ENCODE measurements at regions not wholly inside any gene's neighbourhood (a gene's known extent, or its start where the extent isn't known, plus 50 kb on each side); places are given as distances from the start of the nearest gene placed in this dataset.

GRCh38 chr4:28947374-28947773, 1772.8 kb upstream of the PCDH7 start:
- Histone ChIP-seq H3K36me3 (ENCODE audit: control insufficient read depth in 1 of 2, insufficient read depth in 2 of 2, low read length in 2 of 2) (no peaks in the 10 kb centered on the region), H3K27ac (ENCODE audit: low read length) (no peak overlapping the region), H3K27me3 (ENCODE audit: low read depth, low read length) (no peaks in the 10 kb centered on the region), H3K9me3 (ENCODE audit: control insufficient read depth in 1 of 2, low read length in 2 of 2) (no peaks in the 10 kb centered on the region), H3K4me3 (ENCODE audit: low read depth in 1 of 2, low read length in 2 of 2) (no peak overlapping the region), H3K4me1 (ENCODE audit: control insufficient read depth in 1 of 2, insufficient read depth in 2 of 2, low read length in 2 of 2) (no peaks in the 10 kb centered on the region)

- Histone ChIP-seq H3K27me3 (ENCODE audit: low read depth, low read length) (no peaks in the 10 kb centered on the region), H3K36me3 (ENCODE audit: control insufficient read depth in 1 of 2, insufficient read depth in 2 of 2, low read length in 2 of 2) (no peaks in the 10 kb centered on the region), H3K9me3 (ENCODE audit: control insufficient read depth in 1 of 2, low read length in 2 of 2) (no peaks in the 10 kb centered on the region), H3K27ac (ENCODE audit: low read length) (no peak overlapping the region), H3K4me3 (ENCODE audit: low read depth in 1 of 2, low read length in 2 of 2) (no peak overlapping the region), H3K4me1 (ENCODE audit: control insufficient read depth in 1 of 2, insufficient read depth in 2 of 2, low read length in 2 of 2) (no peaks in the 10 kb centered on the region)
Observed at GRCh38 chr4:28948501-28948900, 1771.7 kb upstream of the PCDH7 start.

GRCh38 chr4:28966982-28967381, 1753.2 kb upstream of the PCDH7 start:
- peaks cover 0 to 2% of the 10 kb centered on the region in 2 donors for H3K4me1 ChIP-seq (ENCODE audit: control insufficient read depth in 1 of 2, insufficient read depth in 2 of 2, low read length in 2 of 2)
- no peaks in the 10 kb centered on the region for H3K9me3 ChIP-seq (ENCODE audit: control insufficient read depth in 1 of 2, low read length in 2 of 2)
- no peak overlapping the region for H3K27ac ChIP-seq (ENCODE audit: low read length)
- H3K36me3 ChIP-seq (ENCODE audit: control insufficient read depth in 1 of 2, insufficient read depth in 2 of 2, low read length in 2 of 2) = no peaks in the 10 kb centered on the region
- H3K4me3 ChIP-seq (ENCODE audit: low read depth in 1 of 2, low read length in 2 of 2) = no peak overlapping the region
- H3K27me3 ChIP-seq (ENCODE audit: low read depth, low read length) = no peaks in the 10 kb centered on the region

GRCh38 chr4:28973587-28974350, 1746.4 kb upstream of the PCDH7 start:
- Histone ChIP-seq H3K4me3 (ENCODE audit: low read depth in 1 of 2, low read length in 2 of 2) (no peak overlapping the region), H3K27ac (ENCODE audit: low read length) (no peak overlapping the region), H3K27me3 (ENCODE audit: low read depth, low read length) (no peaks in the 10 kb centered on the region), H3K9me3 (ENCODE audit: control insufficient read depth in 1 of 2, low read length in 2 of 2) (no peaks in the 10 kb centered on the region), H3K4me1 (ENCODE audit: control insufficient read depth in 1 of 2, insufficient read depth in 2 of 2, low read length in 2 of 2) (no peaks in the 10 kb centered on the region), H3K36me3 (ENCODE audit: control insufficient read depth in 1 of 2, insufficient read depth in 2 of 2, low read length in 2 of 2) (no peaks in the 10 kb centered on the region)

GRCh38 chr4:28976369-28976768, 1743.8 kb upstream of the PCDH7 start:
- no peaks in the 10 kb centered on the region for H3K4me1 ChIP-seq (ENCODE audit: control insufficient read depth in 1 of 2, insufficient read depth in 2 of 2, low read length in 2 of 2)
- no peak overlapping the region for H3K4me3 ChIP-seq (ENCODE audit: low read depth in 1 of 2, low read length in 2 of 2)
- no peak overlapping the region for H3K27ac ChIP-seq (ENCODE audit: low read length)
- H3K36me3 ChIP-seq (ENCODE audit: control insufficient read depth in 1 of 2, insufficient read depth in 2 of 2, low read length in 2 of 2) = no peaks in the 10 kb centered on the region
- no peaks in the 10 kb centered on the region for H3K9me3 ChIP-seq (ENCODE audit: control insufficient read depth in 1 of 2, low read length in 2 of 2)
- no peaks in the 10 kb centered on the region for H3K27me3 ChIP-seq (ENCODE audit: low read depth, low read length)

- Histone ChIP-seq H3K36me3 (ENCODE audit: control insufficient read depth in 1 of 2, insufficient read depth in 2 of 2, low read length in 2 of 2) (no peaks in the 10 kb centered on the region), H3K9me3 (ENCODE audit: control insufficient read depth in 1 of 2, low read length in 2 of 2) (no peaks in the 10 kb centered on the region), H3K27me3 (ENCODE audit: low read depth, low read length) (no peaks in the 10 kb centered on the region), H3K27ac (ENCODE audit: low read length) (no peak overlapping the region), H3K4me1 (ENCODE audit: control insufficient read depth in 1 of 2, insufficient read depth in 2 of 2, low read length in 2 of 2) (no peaks in the 10 kb centered on the region), H3K4me3 (ENCODE audit: low read depth in 1 of 2, low read length in 2 of 2) (no peak overlapping the region)
Observed at GRCh38 chr4:29002151-29002550, 1718.0 kb upstream of the PCDH7 start.

GRCh38 chr4:29005838-29006237, 1714.3 kb upstream of the PCDH7 start:
- Histone ChIP-seq H3K9me3 (ENCODE audit: control insufficient read depth in 1 of 2, low read length in 2 of 2) (no peaks in the 10 kb centered on the region), H3K4me1 (ENCODE audit: control insufficient read depth in 1 of 2, insufficient read depth in 2 of 2, low read length in 2 of 2) (no peaks in the 10 kb centered on the region), H3K36me3 (ENCODE audit: control insufficient read depth in 1 of 2, insufficient read depth in 2 of 2, low read length in 2 of 2) (no peaks in the 10 kb centered on the region), H3K4me3 (ENCODE audit: low read depth in 1 of 2, low read length in 2 of 2) (no peak overlapping the region), H3K27ac (ENCODE audit: low read length) (no peak overlapping the region), H3K27me3 (ENCODE audit: low read depth, low read length) (no peaks in the 10 kb centered on the region)

GRCh38 chr4:29009908-29010307, 1710.3 kb upstream of the PCDH7 start:
- Histone ChIP-seq H3K36me3 (ENCODE audit: control insufficient read depth in 1 of 2, insufficient read depth in 2 of 2, low read length in 2 of 2) (no peaks in the 10 kb centered on the region), H3K27ac (ENCODE audit: low read length) (no peak overlapping the region), H3K4me3 (ENCODE audit: low read depth in 1 of 2, low read length in 2 of 2) (no peak overlapping the region), H3K27me3 (ENCODE audit: low read depth, low read length) (no peaks in the 10 kb centered on the region), H3K4me1 (ENCODE audit: control insufficient read depth in 1 of 2, insufficient read depth in 2 of 2, low read length in 2 of 2) (no peaks in the 10 kb centered on the region), H3K9me3 (ENCODE audit: control insufficient read depth in 1 of 2, low read length in 2 of 2) (no peaks in the 10 kb centered on the region)

- Histone ChIP-seq H3K27me3 (ENCODE audit: low read depth, low read length) (no peaks in the 10 kb centered on the region), H3K9me3 (ENCODE audit: control insufficient read depth in 1 of 2, low read length in 2 of 2) (no peaks in the 10 kb centered on the region), H3K4me1 (ENCODE audit: control insufficient read depth in 1 of 2, insufficient read depth in 2 of 2, low read length in 2 of 2) (no peaks in the 10 kb centered on the region), H3K4me3 (ENCODE audit: low read depth in 1 of 2, low read length in 2 of 2) (no peak overlapping the region), H3K27ac (ENCODE audit: low read length) (no peak overlapping the region), H3K36me3 (ENCODE audit: control insufficient read depth in 1 of 2, insufficient read depth in 2 of 2, low read length in 2 of 2) (no peaks in the 10 kb centered on the region)
Observed at GRCh38 chr4:29013341-29013740, 1706.8 kb upstream of the PCDH7 start.

- H3K27ac ChIP-seq (ENCODE audit: low read length) = no peak overlapping the region
- no peaks in the 10 kb centered on the region for H3K36me3 ChIP-seq (ENCODE audit: control insufficient read depth in 1 of 2, insufficient read depth in 2 of 2, low read length in 2 of 2)
- no peak overlapping the region for H3K4me3 ChIP-seq (ENCODE audit: low read depth in 1 of 2, low read length in 2 of 2)
- H3K9me3 ChIP-seq (ENCODE audit: control insufficient read depth in 1 of 2, low read length in 2 of 2) = no peaks in the 10 kb centered on the region
- H3K4me1 ChIP-seq (ENCODE audit: control insufficient read depth in 1 of 2, insufficient read depth in 2 of 2, low read length in 2 of 2) = no peaks in the 10 kb centered on the region
- no peaks in the 10 kb centered on the region for H3K27me3 ChIP-seq (ENCODE audit: low read depth, low read length)
Observed at GRCh38 chr4:29014555-29014954, 1705.6 kb upstream of the PCDH7 start.

GRCh38 chr4:29033703-29034102, 1686.5 kb upstream of the PCDH7 start:
- H3K36me3 ChIP-seq (ENCODE audit: control insufficient read depth in 1 of 2, insufficient read depth in 2 of 2, low read length in 2 of 2) = no peaks in the 10 kb centered on the region
- H3K9me3 ChIP-seq (ENCODE audit: control insufficient read depth in 1 of 2, low read length in 2 of 2) = no peaks in the 10 kb centered on the region
- no peak overlapping the region for H3K4me3 ChIP-seq (ENCODE audit: low read depth in 1 of 2, low read length in 2 of 2)
- H3K27me3 ChIP-seq (ENCODE audit: low read depth, low read length) = no peaks in the 10 kb centered on the region
- H3K27ac ChIP-seq (ENCODE audit: low read length) = no peak overlapping the region
- no peaks in the 10 kb centered on the region for H3K4me1 ChIP-seq (ENCODE audit: control insufficient read depth in 1 of 2, insufficient read depth in 2 of 2, low read length in 2 of 2)

GRCh38 chr4:29037501-29037900, 1682.7 kb upstream of the PCDH7 start:
- Histone ChIP-seq H3K27ac (ENCODE audit: low read length) (no peak overlapping the region), H3K9me3 (ENCODE audit: control insufficient read depth in 1 of 2, low read length in 2 of 2) (no peaks in the 10 kb centered on the region), H3K4me1 (ENCODE audit: control insufficient read depth in 1 of 2, insufficient read depth in 2 of 2, low read length in 2 of 2) (no peaks in the 10 kb centered on the region), H3K4me3 (ENCODE audit: low read depth in 1 of 2, low read length in 2 of 2) (no peak overlapping the region), H3K36me3 (ENCODE audit: control insufficient read depth in 1 of 2, insufficient read depth in 2 of 2, low read length in 2 of 2) (no peaks in the 10 kb centered on the region), H3K27me3 (ENCODE audit: low read depth, low read length) (no peaks in the 10 kb centered on the region)
